Heart right ventricle (tissue), 16 donors: ENCODE measurements at regions not wholly inside any gene's neighbourhood (a gene's known extent, or its start where the extent isn't known, plus 50 kb on each side); places are given as distances from the start of the nearest gene placed in this dataset.
A peak's percentile ranks its signal among the peaks of the same experiment; 100 is the strongest.

Experiments used
- ATAC-seq, 8 donors: fragments of 200-7000 bp; cut with Tn5 transposase; one replicate each; pipeline ENCODE4 v1.9.1; 2020; ENCODE audit warnings: mild to moderate bottlenecking in 8 of 8, moderate library complexity in 8 of 8, moderate number of reproducible peaks in 1 of 8
- DNase-seq, 2 donors: peaks; one replicate each; pipeline ENCODE4 v3.0.0-alpha.2; 2020
- H3K27ac ChIP-seq, 10 donors: fragments of 200-600 bp; sonication (generic) in 2 of 10; one replicate each; pipeline versions ENCODE4 v1.5.0 to v1.8.0; 2020 to 2022; ENCODE audit warnings: mild to moderate bottlenecking in 3 of 10
- H3K27me3 ChIP-seq, 7 donors: fragments of 200-600 bp; one replicate each; pipeline ENCODE4 v1.8.0; 2021 to 2022; ENCODE audit warnings: mild to moderate bottlenecking in 2 of 7
- H3K36me3 ChIP-seq, 9 donors: fragments of 200-600 bp; sonication (generic) in 1 of 9; one replicate each; pipeline versions ENCODE4 v1.5.0 to v1.8.0; 2020 to 2022; ENCODE audit warnings: mild to moderate bottlenecking in 2 of 9
- H3K4me1 ChIP-seq, 9 donors: fragments of 200-600 bp; sonication (generic) in 1 of 9; one replicate each; pipeline versions ENCODE4 v1.5.0 to v1.8.0; 2020 to 2022; ENCODE audit warnings: mild to moderate bottlenecking in 4 of 9
- H3K4me3 ChIP-seq, 10 donors: fragments of 200-600 bp; sonication (generic) in 2 of 10; one replicate each; pipeline versions ENCODE4 v1.5.0 to v1.8.0; 2020 to 2022; ENCODE audit warnings: mild to moderate bottlenecking in 7 of 10, moderate library complexity in 2 of 10
- H3K9me3 ChIP-seq, 11 donors: fragments of 200-600 bp in 10 of 11; sonication (generic) in 2 of 11; one replicate each; pipeline versions ENCODE4 v1.5.0 to v1.8.0; 2013 to 2022; ENCODE audit warnings: mild to moderate bottlenecking in 2 of 11, control low read depth in 1 of 11, moderate library complexity in 1 of 11
- WGBS, 2 donors: extraction: QIAGEN DNeasy Blood & Tissue Kit; methylation state at CpG; one replicate each; pipeline ENCODE4 v1.1.7; 2013; ENCODE audit warnings: inconsistent platforms in 1 of 2; 5-methylcytosine and 5-hydroxymethylcytosine counted together
- intact Hi-C, 10 donors: fragments of 100-400 bp; cut with DNase I; formaldehyde crosslinking; loops; one replicate each; pipeline versions ENCODE4 v1.11.1 to v1.14.2; 2022
- TF ChIP-seq, protein P1 (sequence below), 9 donors: fragments of 200-600 bp; sonication (generic) in 2 of 9; IDR thresholded peaks; one replicate each; pipeline versions ENCODE4 v1.5.0 to v1.8.0; 2021 to 2022; ENCODE audit warnings: antibody characterized with exemption in 9 of 9, mild to moderate bottlenecking in 5 of 9, moderate library complexity in 1 of 9
- donor health status: Arrhythmogenic right ventricular cardiomyopathy.
- donor health status: ischemic (EF 13 %, LVEDD 7.1; RV severe dilation, severe dysfunction).
- donor health status: healthy with polysubstance abuse.
- donor health status: DM: no; HTN: yes; CAD: no.
- donor health status: DM: no; HTN: no; CAD: no.
- donor health status: ischemic (EF 25% LVEDD 6.9; RV normal size, moderate dysfunction).
- donor health status: ischemic (EF 25% LVEDD 5.7; RV mildly dilated, moderate dysfunction).
- donor health status: healthy.
- donor health status: DM: yes; HTN: yes; CAD: no.
- donor health status: Ischemic cardiomyopathy.
- donor health status: ischemic (EF 35%, LVEDD 5.7; RV mildly dilated, moderate dysfunction).
- donor health status: nonischemic (EF 11% LVEDD 7.7; RV severe dilation, severe dysfunction).
- donor health status: DM: yes; HTN: yes; CAD: no.
- donor health status: PGD.
- donor health status: ischemic (EF 29% LVEDD 5.4; RV normal size, mild dysfunction).
- donor health status: nonischemic (EF 23%, LVEDD 6.1; RV moderate dilation, normal function).

DNA sequence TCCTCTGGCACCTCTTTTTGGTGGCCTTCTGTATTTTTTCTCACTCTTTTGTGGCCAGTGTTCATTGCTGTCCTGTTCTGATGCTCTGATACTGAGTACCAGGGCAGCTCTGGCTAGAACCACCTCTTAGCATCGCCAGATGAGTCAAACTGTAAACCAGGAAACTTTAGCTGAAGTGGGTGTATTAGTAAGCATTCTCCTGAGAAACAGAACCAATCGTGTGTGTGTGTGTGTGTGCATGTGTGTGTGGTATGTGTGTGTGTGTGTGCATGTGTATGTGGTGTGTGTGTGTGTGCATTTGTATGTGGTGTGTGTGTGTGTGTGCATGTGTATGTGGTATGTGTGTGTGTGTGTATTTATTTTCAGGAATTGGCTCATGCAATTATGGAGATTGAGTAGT, 166.3 kb upstream of the SKOR2 start:
- Histone ChIP-seq H3K9me3 (no peaks in the 10 kb centered on the region), H3K4me3 (no peak overlapping the region), H3K27me3 (peaks cover 0 to 62% (median 32%) of the 10 kb centered on the region in 7 donors), H3K36me3 (no peaks in the 10 kb centered on the region), H3K27ac (no peak overlapping the region), H3K4me1 (no peaks in the 10 kb centered on the region)
- DNase-seq (no peak), ATAC-seq (no peak)
- intact Hi-C loops: no loop called here
- 71 to 76% methylated on average over 2 of the region's 2 CpGs for WGBS, 2 donors
- TF ChIP-seq, protein P1, sequence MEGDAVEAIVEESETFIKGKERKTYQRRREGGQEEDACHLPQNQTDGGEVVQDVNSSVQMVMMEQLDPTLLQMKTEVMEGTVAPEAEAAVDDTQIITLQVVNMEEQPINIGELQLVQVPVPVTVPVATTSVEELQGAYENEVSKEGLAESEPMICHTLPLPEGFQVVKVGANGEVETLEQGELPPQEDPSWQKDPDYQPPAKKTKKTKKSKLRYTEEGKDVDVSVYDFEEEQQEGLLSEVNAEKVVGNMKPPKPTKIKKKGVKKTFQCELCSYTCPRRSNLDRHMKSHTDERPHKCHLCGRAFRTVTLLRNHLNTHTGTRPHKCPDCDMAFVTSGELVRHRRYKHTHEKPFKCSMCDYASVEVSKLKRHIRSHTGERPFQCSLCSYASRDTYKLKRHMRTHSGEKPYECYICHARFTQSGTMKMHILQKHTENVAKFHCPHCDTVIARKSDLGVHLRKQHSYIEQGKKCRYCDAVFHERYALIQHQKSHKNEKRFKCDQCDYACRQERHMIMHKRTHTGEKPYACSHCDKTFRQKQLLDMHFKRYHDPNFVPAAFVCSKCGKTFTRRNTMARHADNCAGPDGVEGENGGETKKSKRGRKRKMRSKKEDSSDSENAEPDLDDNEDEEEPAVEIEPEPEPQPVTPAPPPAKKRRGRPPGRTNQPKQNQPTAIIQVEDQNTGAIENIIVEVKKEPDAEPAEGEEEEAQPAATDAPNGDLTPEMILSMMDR (IDR thresholded peaks at IDR 0.05): no peak

DNA sequence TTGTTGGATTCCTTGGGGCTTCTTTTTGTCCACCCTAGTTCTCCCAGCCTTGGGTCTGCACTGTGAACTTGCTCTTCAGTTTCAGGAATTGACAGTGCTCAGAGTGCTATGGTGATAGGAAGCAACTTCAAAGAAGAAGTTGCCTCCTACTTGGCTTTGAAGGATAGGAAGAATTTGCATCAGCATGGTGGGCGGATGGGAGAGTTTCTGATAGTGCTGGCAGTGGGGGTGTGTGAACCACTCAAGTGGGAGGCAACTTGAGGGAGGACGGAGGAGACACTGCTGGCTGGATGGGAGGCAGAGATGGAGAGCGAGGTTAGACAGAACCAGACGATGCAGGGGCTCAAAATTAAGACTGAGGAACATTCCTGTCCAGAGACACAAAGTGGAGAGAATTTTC, 164.4 kb upstream of the SKOR2 start:
- WGBS, 2 donors: 34 to 41% methylated on average over 4 of the region's 4 CpGs
- ATAC-seq (no peak), DNase-seq (no peak)
- Histone ChIP-seq H3K36me3 (no peaks in the 10 kb centered on the region), H3K27ac (no peak overlapping the region), H3K9me3 (no peaks in the 10 kb centered on the region), H3K27me3 (peaks cover 0 to 61% (median 32%) of the 10 kb centered on the region in 7 donors), H3K4me3 (no peak overlapping the region), H3K4me1 (peaks cover 0 to 6% (median 0%) of the 10 kb centered on the region in 9 donors)
- intact Hi-C loops: no loop called here
- TF ChIP-seq, protein P1 (IDR thresholded peaks at IDR 0.05): no peak

DNA sequence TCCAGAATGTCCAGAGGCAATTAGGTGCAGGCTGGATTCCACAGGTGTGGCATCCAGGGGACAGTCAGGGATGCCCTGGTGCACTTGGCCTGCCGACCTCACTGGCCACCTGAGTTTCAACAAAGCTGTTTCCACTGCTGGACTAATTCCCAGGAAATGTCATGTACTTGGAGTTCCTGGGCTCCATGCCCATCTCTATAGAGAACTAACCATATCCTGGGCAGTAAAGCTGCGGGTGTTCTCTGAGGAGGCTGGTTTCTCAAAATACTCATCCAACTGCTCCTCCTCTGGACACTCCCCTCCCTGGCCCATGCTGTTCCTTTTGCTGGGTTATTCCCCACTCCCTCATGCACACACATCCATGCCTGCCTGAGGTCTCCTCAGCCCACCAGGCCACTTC, 161.9 kb upstream of the SKOR2 start:
- H3K27me3 ChIP-seq: peaks cover 0 to 41% (median 28%) of the 10 kb centered on the region in 7 donors
- ATAC-seq (peak in 5 of 8 donors; percentile 36 to 73 (median 48)), DNase-seq (no peak)

DNA sequence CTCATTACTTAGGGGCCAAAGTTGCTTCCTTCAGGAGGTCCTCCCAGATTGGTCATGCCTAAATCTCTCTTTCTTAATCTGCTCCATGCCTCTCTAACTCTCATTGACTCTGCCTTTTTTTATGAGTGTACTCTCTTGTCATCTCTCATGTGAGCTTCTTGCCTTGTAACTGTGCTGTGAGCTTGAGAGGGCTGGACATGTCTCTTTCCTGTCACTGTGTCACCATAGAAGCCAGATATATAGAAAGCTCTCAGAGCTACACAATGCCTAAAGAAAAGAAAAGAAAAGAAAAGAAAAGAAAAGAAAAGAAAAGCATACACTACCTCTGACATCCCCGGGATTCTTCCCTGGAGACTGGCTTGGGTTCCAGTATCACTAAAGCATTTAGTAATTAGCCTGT, 161.5 kb upstream of the SKOR2 start:
- Histone ChIP-seq H3K36me3 (no peaks in the 10 kb centered on the region), H3K4me1 (peaks cover 0 to 6% (median 0%) of the 10 kb centered on the region in 9 donors), H3K9me3 (no peaks in the 10 kb centered on the region), H3K27me3 (peaks cover 0 to 38% (median 26%) of the 10 kb centered on the region in 7 donors), H3K4me3 (no peak overlapping the region), H3K27ac (no peak overlapping the region)
- DNase-seq: no peak
- ATAC-seq: no peak
- intact Hi-C loops: no loop called here
- TF ChIP-seq, protein P1 (IDR thresholded peaks at IDR 0.05): no peak
- 63% methylated on average over 1 of the region's 1 CpG for WGBS, 2 donors

More for the DNA sequence above, 161.9 kb upstream of the SKOR2 start:
- TF ChIP-seq, protein P1 (IDR thresholded peaks at IDR 0.05): no peak
- no peak overlapping the region for H3K27ac ChIP-seq
- no peak overlapping the region for H3K4me3 ChIP-seq
- no peaks in the 10 kb centered on the region for H3K36me3 ChIP-seq
- no peaks in the 10 kb centered on the region for H3K9me3 ChIP-seq
- peaks cover 0 to 6% (median 0%) of the 10 kb centered on the region in 9 donors for H3K4me1 ChIP-seq
- 17 to 25% methylated on average over 2 of the region's 2 CpGs for WGBS, 2 donors
- intact Hi-C loops: no loop called here
